ENCODE measurements at regions not wholly inside any gene's neighbourhood (a gene's known extent, or its start where the extent isn't known, plus 50 kb on each side); places are given as distances from the start of the nearest gene placed in this dataset.

- intact Hi-C loops (cut with micrococcal nuclease; ENCODE audit: unreplicated experiment), result no loop called here
- H3K9ac ChIP-seq (ENCODE audit: insufficient read depth, low read depth, low read length), result no peak overlapping the region
- H3K4me2 ChIP-seq (ENCODE audit: low read depth, low read length), result no peak overlapping the region
- no TSS peak for BruUV-seq (replicated peaks)
- DNase-seq (ENCODE audit: low spot score), result no peak
- H3K9me3 ChIP-seq (ENCODE audit: low read length), result no peaks in the 10 kb centered on the region
- no peak overlapping the region for H2AFZ ChIP-seq (ENCODE audit: low read length)
- H3K4me1 ChIP-seq (ENCODE audit: insufficient read depth, low read length), result no peaks in the 10 kb centered on the region
- in situ Hi-C loops (cut with HindIII; ENCODE audit: extremely low pct_ligation_motif_present, low pct_unique_long_range_greater_than_20kb), result no loop called here
- ATAC-seq, result no peak
- ChIA-PET POLR2A (no interaction called here), CTCF (ENCODE audit: low intra/inter-chr PET ratio, low total read pairs) (no interaction called here)
- H3K27me3 ChIP-seq (ENCODE audit: control insufficient read depth in 1 of 2, insufficient read depth in 2 of 2, low read length in 2 of 2), result peaks cover 0 to 11% of the 10 kb centered on the region in 2 experiments; a peak in 3 of 5 replicates
- H4K20me1 ChIP-seq (ENCODE audit: insufficient read depth, low read length), result no peaks in the 10 kb centered on the region
- no CpG with 5 or more reads among the region's 6 CpGs for WGBS (ENCODE audit: low lambda C conversion rate)
- H3K36me3 ChIP-seq (replicated peaks in 1 of 2; ENCODE audit: control insufficient read depth in 1 of 2, insufficient read depth in 2 of 2, low read length in 2 of 2), result no peaks in the 10 kb centered on the region
- FAIRE-seq, result no peak
- H3K4me3 ChIP-seq (replicated peaks in 1 of 3; ENCODE audit: insufficient read depth in 1 of 3, low read depth in 2 of 3, low read length in 3 of 3), result no peak overlapping the region
- H3K79me2 ChIP-seq (ENCODE audit: insufficient read depth, low read length), result no peaks in the 10 kb centered on the region
- no peak overlapping the region for H3K27ac ChIP-seq (ENCODE audit: extremely low read length, insufficient read depth, low read length)
- TF ChIP-seq AKNA (CRISPR knock-in tag; IDR thresholded peaks at IDR 0.05; ENCODE audit: borderline replicate concordance), result no peak
- no peak for TF ChIP-seq ZBTB43 (CRISPR knock-in tag; conservative IDR thresholded peaks at IDR 0.05)
- TF ChIP-seq ZNF124 (CRISPR knock-in tag; IDR thresholded peaks at IDR 0.05), result no peak
- TF ChIP-seq SNAPC2 (CRISPR knock-in tag; IDR thresholded peaks at IDR 0.05), result no peak
- no peak for TF ChIP-seq ZBTB4 (CRISPR knock-in tag; IDR thresholded peaks at IDR 0.05; ENCODE audit: borderline replicate concordance)
- no peak for TF ChIP-seq ZNF768 (CRISPR knock-in tag; IDR thresholded peaks at IDR 0.05)
- TF ChIP-seq ZNF841 (CRISPR knock-in tag; IDR thresholded peaks at IDR 0.05; ENCODE audit: borderline replicate concordance), result no peak
These were observed 1182.5 kb downstream of the TBC1D22A start for GRCh38 chr22:47944941-47945340.

Data from HepG2 (cell line).